Mucosa of stomach (tissue), 1 donor: ENCODE measurements at regions not wholly inside any gene's neighbourhood (a gene's known extent, or its start where the extent isn't known, plus 50 kb on each side); places are given as distances from the start of the nearest gene placed in this dataset.
"Not testable (repeated sequence)": the region's sequence is repeated elsewhere in the genome, so short reads cannot be mapped to it uniquely, and the experiment has no call there.

ENCODE experiments used
- H3K27me3 ChIP-seq: one replicate; pipeline ENCODE4 v1.7.0; 2013; ENCODE audit warnings: mild to moderate bottlenecking, low read length; ENCODE audit not compliant: control insufficient read depth, insufficient read depth
- H3K36me3 ChIP-seq: one replicate; pipeline ENCODE4 v1.7.0; 2013; ENCODE audit warnings: low read length; ENCODE audit not compliant: control insufficient read depth, insufficient read depth
- H3K4me1 ChIP-seq: one replicate; pipeline ENCODE4 v1.7.0; 2013; ENCODE audit warnings: mild to moderate bottlenecking, low read length; ENCODE audit not compliant: control insufficient read depth, insufficient read depth
- H3K4me3 ChIP-seq: one replicate; pipeline ENCODE4 v1.7.0; 2013; ENCODE audit warnings: low read length
- H3K9ac ChIP-seq: one replicate; pipeline ENCODE4 v1.7.0; 2013; ENCODE audit warnings: mild to moderate bottlenecking, low read length, moderate library complexity
- H3K9me3 ChIP-seq: one replicate; pipeline ENCODE4 v1.7.0; 2013; ENCODE audit warnings: mild to moderate bottlenecking, low read length, moderate library complexity; ENCODE audit not compliant: control insufficient read depth
- donor health status: Pancreatic carcinoma.

DNA sequence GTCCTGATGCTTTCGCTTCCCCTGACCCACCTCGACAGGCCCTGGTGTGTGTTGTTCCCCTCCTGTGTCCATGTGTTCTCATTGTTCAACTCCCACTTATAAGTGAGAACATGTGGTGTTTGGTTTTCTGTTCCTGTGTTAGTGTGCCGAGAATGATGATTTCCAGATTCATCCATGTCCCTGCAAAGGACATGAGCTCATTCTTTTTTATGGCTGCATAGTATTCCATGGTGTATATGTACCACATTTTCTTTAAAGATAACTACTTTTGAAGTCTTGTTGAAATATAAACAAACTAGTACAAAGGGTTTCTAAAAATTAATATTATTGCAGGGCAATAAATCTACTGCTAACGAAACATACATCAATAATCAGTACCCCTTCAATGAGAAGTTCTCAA lies 266.6 kb downstream of the IRS1 start:
- H3K9me3 ChIP-seq, H3K27me3 ChIP-seq, H3K36me3 ChIP-seq, H3K9ac ChIP-seq, H3K4me1 ChIP-seq, H3K4me3 ChIP-seq: not testable (repeated sequence)

DNA sequence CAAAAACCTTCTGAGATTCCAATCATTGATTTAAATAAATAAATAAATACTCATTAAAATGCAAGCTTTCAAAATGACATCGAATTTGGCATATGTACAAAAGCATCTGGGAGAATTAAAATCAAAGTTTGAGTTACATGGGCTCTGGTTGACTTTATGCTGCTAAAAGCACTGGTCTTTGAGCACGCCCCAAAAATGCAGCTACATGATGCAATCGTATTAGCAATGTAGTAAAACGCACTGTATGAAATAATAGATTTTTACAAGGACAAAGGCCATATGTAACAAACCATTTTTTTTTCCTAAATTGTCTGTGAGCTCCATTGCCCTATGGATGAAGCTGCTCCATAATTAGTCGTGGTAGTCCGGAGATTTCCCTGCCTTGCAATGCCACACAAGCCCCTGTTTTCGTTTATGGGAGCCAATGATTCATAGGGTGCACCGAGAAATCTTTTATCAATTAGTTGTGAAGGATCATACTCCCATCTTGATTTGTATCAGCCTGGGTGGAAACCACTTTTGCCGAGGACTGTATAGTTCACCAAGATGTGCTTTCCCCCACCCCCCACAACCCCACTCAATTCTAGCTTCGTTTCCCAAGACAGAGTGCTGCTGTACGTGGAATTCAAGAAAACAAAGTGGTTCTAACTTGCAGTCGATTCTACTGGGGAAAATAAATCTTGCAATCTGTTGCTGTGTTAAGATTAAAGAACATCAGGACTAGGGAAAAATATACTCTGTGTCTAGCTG lies 268.4 kb downstream of the IRS1 start:
- Histone ChIP-seq H3K36me3 (no peaks in the 10 kb centered on the region), H3K9me3 (no peaks in the 10 kb centered on the region), H3K4me1 (no peaks in the 10 kb centered on the region), H3K4me3 (no peak overlapping the region), H3K27me3 (no peaks in the 10 kb centered on the region), H3K9ac (no peak overlapping the region)

DNA sequence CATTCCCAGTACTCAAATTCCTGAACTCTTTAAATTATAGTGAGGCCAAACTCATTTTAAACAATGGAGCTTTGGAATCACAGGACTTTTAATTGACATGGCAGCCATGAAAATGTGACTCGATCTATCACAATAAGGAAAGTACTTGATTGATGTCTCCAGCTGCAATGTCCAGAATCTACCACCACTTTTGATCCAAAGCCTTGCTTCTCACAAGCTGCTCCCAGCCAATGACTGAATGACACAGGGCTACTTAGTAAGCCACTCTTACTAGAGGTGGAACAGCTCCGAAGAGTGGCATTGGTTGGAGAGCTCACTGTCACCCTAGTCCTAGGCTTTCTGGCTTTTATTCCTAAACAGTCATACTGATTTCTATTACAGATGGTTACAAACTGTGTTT lies 270.1 kb downstream of the IRS1 start:
- H3K9me3 ChIP-seq: no peaks in the 10 kb centered on the region
- H3K4me3 ChIP-seq: no peak overlapping the region
- no peaks in the 10 kb centered on the region for H3K4me1 ChIP-seq
- no peaks in the 10 kb centered on the region for H3K36me3 ChIP-seq
- H3K9ac ChIP-seq: no peak overlapping the region
- H3K27me3 ChIP-seq: no peaks in the 10 kb centered on the region

DNA sequence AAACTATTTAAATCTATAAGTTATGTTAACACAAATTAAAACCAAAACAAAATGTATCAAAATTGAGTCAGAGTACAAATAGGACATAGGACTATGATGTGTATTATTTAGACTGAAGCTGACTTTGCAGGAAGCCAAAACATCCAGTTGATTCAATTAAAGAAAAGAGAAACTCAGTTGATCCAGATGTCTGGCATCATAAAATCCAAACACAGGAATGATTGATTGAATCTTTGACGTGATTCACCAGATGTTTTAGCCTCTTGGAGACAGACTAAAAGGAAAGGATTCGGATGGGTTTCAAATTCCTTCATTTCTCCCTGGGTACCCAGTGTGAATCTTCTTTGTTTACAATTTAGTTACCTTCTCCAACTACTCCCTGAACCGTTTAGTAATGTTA lies 272.9 kb downstream of the IRS1 start:
- H3K27me3 ChIP-seq: no peaks in the 10 kb centered on the region
- H3K36me3 ChIP-seq: no peaks in the 10 kb centered on the region
- H3K9ac ChIP-seq: no peak overlapping the region
- H3K9me3 ChIP-seq: no peaks in the 10 kb centered on the region
- H3K4me3 ChIP-seq: no peak overlapping the region
- H3K4me1 ChIP-seq: no peaks in the 10 kb centered on the region

DNA sequence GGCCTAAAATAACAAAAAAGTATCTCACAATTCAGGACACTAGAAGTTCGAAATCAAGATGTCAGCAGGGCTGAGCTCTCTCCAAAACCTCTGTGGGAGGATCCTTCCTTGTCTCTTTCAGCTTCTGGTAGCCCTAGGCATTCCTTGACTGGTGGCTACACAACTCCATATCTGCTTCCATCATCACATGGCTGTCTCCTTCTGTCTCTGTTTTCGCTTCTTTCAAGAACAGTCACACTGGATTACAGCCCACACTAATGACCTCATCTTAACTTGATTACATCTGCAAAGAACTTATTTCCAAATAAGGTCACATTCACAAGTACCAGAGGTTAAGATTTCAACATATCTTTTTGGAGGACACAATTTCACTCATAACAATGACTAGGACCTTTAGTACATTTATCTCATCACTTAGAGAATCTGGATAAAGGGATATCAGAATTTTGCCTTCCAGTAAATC lies 275.2 kb downstream of the IRS1 start:
- no peak overlapping the region for H3K9ac ChIP-seq
- no peak overlapping the region for H3K4me3 ChIP-seq
- no peaks in the 10 kb centered on the region for H3K9me3 ChIP-seq
- H3K27me3 ChIP-seq: no peaks in the 10 kb centered on the region
- H3K36me3 ChIP-seq: no peaks in the 10 kb centered on the region
- no peaks in the 10 kb centered on the region for H3K4me1 ChIP-seq

DNA sequence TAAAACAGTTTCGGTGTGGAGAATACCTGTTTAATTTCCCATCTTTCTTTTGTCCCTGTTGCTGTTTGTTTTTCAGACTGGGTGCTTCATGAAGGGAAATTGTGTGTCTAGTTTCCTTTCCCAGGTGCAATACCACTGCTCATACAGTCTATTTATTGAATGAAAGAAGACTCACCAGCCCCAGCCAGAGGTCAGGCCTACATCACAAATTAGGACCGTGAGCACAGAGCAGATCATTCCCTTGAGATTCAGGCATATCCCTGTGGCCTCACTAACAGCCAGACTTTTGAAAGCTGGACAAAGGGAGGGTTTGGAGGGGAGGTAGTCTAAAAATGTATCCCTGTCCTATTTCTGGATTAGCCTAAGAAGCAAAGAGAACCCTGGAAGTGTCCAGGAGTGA lies 278.9 kb downstream of the IRS1 start:
- no peaks in the 10 kb centered on the region for H3K27me3 ChIP-seq
- no peaks in the 10 kb centered on the region for H3K9me3 ChIP-seq
- no peaks in the 10 kb centered on the region for H3K36me3 ChIP-seq
- H3K9ac ChIP-seq: no peak overlapping the region
- no peak overlapping the region for H3K4me3 ChIP-seq
- H3K4me1 ChIP-seq: no peaks in the 10 kb centered on the region

DNA sequence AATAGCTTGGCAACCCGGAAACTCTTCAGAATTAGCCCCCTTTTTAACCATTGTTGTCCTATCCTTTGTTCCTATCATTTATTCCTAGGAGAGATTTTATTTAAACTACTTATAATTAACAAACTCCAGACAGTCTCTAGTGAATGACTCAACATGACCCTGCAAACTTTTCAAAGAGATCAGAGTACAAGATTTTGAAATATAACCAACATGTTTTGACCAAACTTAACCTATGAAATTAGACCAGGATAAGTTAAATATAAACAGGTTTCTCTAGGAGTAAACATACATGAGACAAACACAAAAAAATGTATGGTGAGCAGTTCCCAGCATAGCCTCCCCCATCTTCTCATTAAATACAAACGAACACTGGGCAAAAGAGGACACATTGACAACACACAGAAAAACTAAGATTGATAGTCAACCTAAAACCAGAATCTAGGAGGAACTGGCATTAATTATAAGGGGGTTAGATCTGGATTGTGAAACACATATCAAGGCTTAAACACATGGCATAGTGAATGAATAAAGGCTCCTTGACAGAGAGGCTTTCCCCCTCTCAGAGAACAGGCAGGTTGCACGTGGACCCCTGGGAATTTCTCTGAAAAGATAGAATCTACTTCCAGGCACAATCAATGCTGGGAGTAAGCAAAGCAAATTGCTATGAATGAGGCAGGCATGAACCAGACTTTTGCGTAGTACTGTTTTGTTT lies 284.1 kb downstream of the IRS1 start:
- no peaks in the 10 kb centered on the region for H3K36me3 ChIP-seq
- no peak overlapping the region for H3K4me3 ChIP-seq
- H3K9me3 ChIP-seq: no peaks in the 10 kb centered on the region
- H3K27me3 ChIP-seq: no peaks in the 10 kb centered on the region
- no peak overlapping the region for H3K9ac ChIP-seq
- no peaks in the 10 kb centered on the region for H3K4me1 ChIP-seq

DNA sequence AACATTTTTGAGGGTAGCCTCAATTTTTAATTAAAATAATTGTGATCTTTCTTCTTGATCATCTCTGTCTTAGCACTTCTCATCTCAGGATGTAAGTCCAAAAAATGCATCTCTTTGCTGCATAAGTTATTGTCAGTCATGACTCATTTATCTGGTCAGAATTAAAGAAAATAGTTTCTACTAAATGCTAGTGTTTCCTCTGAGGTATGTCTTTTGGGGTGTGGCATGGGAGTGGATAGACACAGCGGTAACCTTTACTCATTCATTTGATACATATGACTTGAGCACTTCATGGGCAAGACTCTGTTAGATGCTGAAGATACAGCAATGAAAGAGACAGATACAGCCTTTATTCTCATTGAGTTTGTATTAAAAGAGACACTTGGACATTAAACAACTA lies 284.7 kb downstream of the IRS1 start:
- Histone ChIP-seq H3K27me3 (no peaks in the 10 kb centered on the region), H3K36me3 (no peaks in the 10 kb centered on the region), H3K9ac (no peak overlapping the region), H3K9me3 (no peaks in the 10 kb centered on the region), H3K4me3 (no peak overlapping the region), H3K4me1 (no peaks in the 10 kb centered on the region)

DNA sequence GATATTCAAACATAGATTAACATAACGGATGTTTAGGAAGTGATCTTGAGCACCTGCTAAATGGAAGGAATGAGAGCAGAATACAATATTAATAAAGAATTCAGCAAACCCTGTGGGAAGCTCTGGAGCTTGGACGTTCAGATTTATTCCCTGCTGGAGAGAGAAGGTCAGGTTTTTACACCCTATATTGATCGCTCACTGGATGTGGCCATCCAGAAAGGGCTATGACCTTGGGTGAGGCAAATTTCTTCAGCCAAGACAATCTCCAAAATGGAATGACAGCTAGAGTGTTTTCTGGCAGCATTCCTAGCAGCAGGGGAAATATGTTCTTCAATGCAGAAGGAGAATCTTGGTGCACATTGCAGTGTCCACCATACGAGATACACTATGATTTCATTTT lies 288.3 kb downstream of the IRS1 start:
- Histone ChIP-seq H3K4me1 (no peaks in the 10 kb centered on the region), H3K9me3 (no peaks in the 10 kb centered on the region), H3K4me3 (no peak overlapping the region), H3K36me3 (no peaks in the 10 kb centered on the region), H3K9ac (no peak overlapping the region), H3K27me3 (no peaks in the 10 kb centered on the region)

DNA sequence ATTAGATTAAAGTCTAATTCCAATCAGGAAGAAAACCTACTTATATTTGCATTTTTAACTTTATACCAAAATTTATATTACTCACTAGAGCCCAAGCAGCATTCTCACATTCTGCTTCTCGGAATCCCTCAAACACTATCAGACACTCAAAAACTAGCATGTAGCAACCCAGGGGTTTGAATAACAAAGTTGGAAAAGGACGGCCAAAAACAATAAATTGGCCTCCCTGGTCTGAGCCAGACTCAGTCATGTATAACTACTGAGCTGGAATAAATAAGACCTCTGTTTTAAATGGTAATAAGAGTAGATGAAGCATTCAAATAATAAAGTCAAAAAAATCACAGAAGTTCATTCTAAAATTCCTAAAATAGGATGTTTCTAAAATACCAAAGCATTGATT lies 290.9 kb downstream of the IRS1 start:
- Histone ChIP-seq H3K4me1 (no peaks in the 10 kb centered on the region), H3K4me3 (no peak overlapping the region), H3K27me3 (no peaks in the 10 kb centered on the region), H3K9ac (no peak overlapping the region), H3K9me3 (no peaks in the 10 kb centered on the region), H3K36me3 (no peaks in the 10 kb centered on the region)

DNA sequence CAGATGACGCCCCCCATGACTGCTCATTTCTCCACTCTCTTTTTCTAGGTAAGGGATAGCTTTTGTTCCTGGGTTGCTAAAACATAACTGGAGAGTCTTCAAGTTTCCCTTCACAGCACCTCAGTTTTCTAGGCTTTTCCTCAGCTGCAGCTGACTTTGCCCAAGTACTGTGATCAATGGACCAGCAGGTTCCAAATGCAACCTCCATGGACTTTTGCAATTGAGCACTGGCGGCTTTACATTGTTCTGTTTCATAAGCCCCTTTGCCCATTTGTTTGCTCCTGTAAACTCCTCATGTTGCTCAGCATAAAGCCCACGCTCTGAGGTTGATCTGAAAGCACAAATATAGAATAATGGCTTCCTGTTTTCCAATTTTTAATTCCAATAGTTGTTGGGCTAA lies 291.6 kb downstream of the IRS1 start:
- no peaks in the 10 kb centered on the region for H3K27me3 ChIP-seq
- no peaks in the 10 kb centered on the region for H3K9me3 ChIP-seq
- H3K36me3 ChIP-seq: no peaks in the 10 kb centered on the region
- no peaks in the 10 kb centered on the region for H3K4me1 ChIP-seq
- no peak overlapping the region for H3K9ac ChIP-seq
- no peak overlapping the region for H3K4me3 ChIP-seq

DNA sequence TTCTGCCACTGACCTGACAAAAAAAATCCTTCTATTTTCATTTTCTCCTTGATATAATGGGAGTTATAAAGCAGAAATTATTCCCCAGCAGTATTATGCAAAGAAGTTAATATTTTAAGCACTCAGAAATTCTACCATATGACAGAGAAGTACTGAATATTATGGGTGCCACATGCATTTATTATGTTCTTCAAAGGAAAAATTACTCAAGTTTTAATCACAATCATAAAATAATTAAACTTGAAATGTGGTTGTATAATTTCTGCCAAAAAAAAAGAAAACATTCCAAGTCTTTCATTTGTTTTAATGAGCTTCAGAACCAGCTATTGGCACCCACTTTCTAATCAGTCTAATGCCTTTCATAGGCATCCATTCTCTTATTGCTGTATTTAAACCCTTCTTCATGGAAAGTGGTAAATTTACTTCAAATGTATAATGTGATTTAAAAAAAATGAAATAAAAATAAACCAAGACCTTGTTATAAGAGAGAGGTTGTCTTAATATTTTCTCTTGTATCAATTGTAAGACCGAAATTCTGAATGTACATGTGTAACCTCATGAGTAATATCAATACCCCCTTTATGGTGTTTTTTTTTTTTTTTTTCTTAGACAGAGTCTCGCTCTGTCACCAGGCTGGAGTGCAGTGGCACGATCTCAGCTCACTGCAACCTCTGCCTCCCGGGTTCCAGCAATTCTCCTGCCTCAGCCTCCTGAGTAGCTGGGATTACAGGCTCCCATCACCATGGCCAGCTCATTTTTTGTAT lies 302.3 kb downstream of the IRS1 start:
- Histone ChIP-seq H3K4me3 (no peak overlapping the region), H3K9ac (no peak overlapping the region), H3K36me3 (no peaks in the 10 kb centered on the region), H3K27me3 (no peaks in the 10 kb centered on the region), H3K9me3 (no peaks in the 10 kb centered on the region), H3K4me1 (no peaks in the 10 kb centered on the region)
